Right lobe of liver (tissue), 6 donors: ENCODE measurements at regions not wholly inside any gene's neighbourhood (a gene's known extent, or its start where the extent isn't known, plus 50 kb on each side); places are given as distances from the start of the nearest gene placed in this dataset.
A peak's percentile ranks its signal among the peaks of the same experiment; 100 is the strongest.

Experiments
- ATAC-seq, 4 donors: fragments of 200-7000 bp; cut with Tn5 transposase; one replicate each; pipeline ENCODE4 v1.9.1; 2020; ENCODE audit warnings: mild to moderate bottlenecking in 4 of 4, moderate library complexity in 4 of 4
- DNase-seq, 3 donors: peaks; one replicate each; pipeline ENCODE4 v3.0.0-alpha.2; 2020
- H3K27ac ChIP-seq, 3 donors: fragments of 200-600 bp; one replicate each; pipeline ENCODE4 v1.8.0; 2022
- H3K27me3 ChIP-seq, 2 donors: fragments of 200-600 bp; one replicate each; pipeline ENCODE4 v1.8.0; 2022
- H3K36me3 ChIP-seq, 4 donors: fragments of 200-600 bp; sonication (generic) in 1 of 4; one replicate each; pipeline versions ENCODE4 v1.5.1 to v1.8.0; 2017 to 2022; ENCODE audit warnings: control low read depth in 1 of 4
- H3K4me1 ChIP-seq, 4 donors: fragments of 200-600 bp; sonication (generic) in 1 of 4; one replicate each; pipeline versions ENCODE4 v1.5.1 to v1.8.0; 2017 to 2022; ENCODE audit warnings: control low read depth in 1 of 4
- H3K4me3 ChIP-seq, 3 donors: fragments of 200-600 bp; one replicate each; pipeline ENCODE4 v1.8.0; 2022
- H3K9me3 ChIP-seq, 4 donors: fragments of 200-600 bp; sonication (generic) in 1 of 4; one replicate each; pipeline versions ENCODE4 v1.5.1 to v1.8.0; 2017 to 2022; ENCODE audit warnings: control low read depth in 1 of 4
- CTCF ChIP-seq, 4 donors: fragments of 200-600 bp in 3 of 4; fragments of 450-650 bp in 1 of 4; IDR thresholded peaks; one replicate each; pipeline versions ENCODE4 v1.5.1 to v1.8.0; 2016 to 2022; ENCODE audit warnings: antibody characterized with exemption in 4 of 4, mild to moderate bottlenecking in 2 of 4
- POLR2A ChIP-seq: fragments of 450-650 bp; IDR thresholded peaks from one replicate; pipeline ENCODE4 v1.6.1; 2017; ENCODE audit warnings: antibody characterized with exemption, mild to moderate bottlenecking
- WGBS: methylation state at CpG from one replicate; pipeline ENCODE4 v1.1.6; 2018; ENCODE audit warnings: low coverage, low lambda C conversion rate; ENCODE audit not compliant: insufficient coverage; ENCODE audit errors: missing lambda C conversion rate; 5-methylcytosine and 5-hydroxymethylcytosine counted together
- intact Hi-C, 2 donors: fragments of 100-400 bp; cut with DNase I; formaldehyde crosslinking; loops; one replicate each; pipeline versions ENCODE4 v1.11.2 to v1.14.1; 2022
- donor health status: DM: no; HTN: yes; CAD: no.
- donor health status: DM: no; HTN: no; CAD: no.
- donor health status: DM: no; HTN: no; CAD: no.
- donor health status: DM: no; HTN: yes; CAD: no.
- donor health status: DM: no; HTN: yes; CAD: no.

- no peak for ATAC-seq
- WGBS, result 39% methylated on average over 2 of the region's 2 CpGs
Measured at GRCh38 chr12:85413266-85413665, 133.2 kb downstream of the ALX1 start.

GRCh38 chr12:85422762-85423161 lies 142.7 kb downstream of the ALX1 start:
- TF ChIP-seq CTCF (IDR thresholded peaks at IDR 0.05) (no peak), POLR2A (no peak)
- Histone ChIP-seq H3K9me3 (no peaks in the 10 kb centered on the region), H3K36me3 (no peaks in the 10 kb centered on the region), H3K4me1 (no peaks in the 10 kb centered on the region), H3K4me3 (no peak overlapping the region), H3K27me3 (no peaks in the 10 kb centered on the region), H3K27ac (no peak overlapping the region)
- ATAC-seq (no peak), DNase-seq (no peak)
- 23% methylated on average over 3 of the region's 3 CpGs for WGBS
- intact Hi-C loops, result no loop called here

More at GRCh38 chr12:85413266-85413665, 133.2 kb downstream of the ALX1 start:
- Histone ChIP-seq H3K9me3 (no peaks in the 10 kb centered on the region), H3K27me3 (no peaks in the 10 kb centered on the region), H3K4me1 (no peaks in the 10 kb centered on the region), H3K4me3 (no peak overlapping the region), H3K27ac (no peak overlapping the region), H3K36me3 (no peaks in the 10 kb centered on the region)
- no peak for TF ChIP-seq POLR2A
- no peak for TF ChIP-seq CTCF (IDR thresholded peaks at IDR 0.05)
- DNase-seq, result no peak
- intact Hi-C loops, result no loop called here

- no peak overlapping the region for H3K4me3 ChIP-seq
- H3K9me3 ChIP-seq, result no peaks in the 10 kb centered on the region
- TF ChIP-seq POLR2A (no peak), CTCF (IDR thresholded peaks at IDR 0.05) (no peak)
- 77% methylated on average over 3 of the region's 3 CpGs for WGBS
- H3K4me1 ChIP-seq, result no peaks in the 10 kb centered on the region
- DNase-seq (no peak), ATAC-seq (no peak)
- intact Hi-C loops, result no loop called here
- no peaks in the 10 kb centered on the region for H3K36me3 ChIP-seq
- H3K27me3 ChIP-seq, result no peaks in the 10 kb centered on the region
- no peak overlapping the region for H3K27ac ChIP-seq
Measured at GRCh38 chr12:85423947-85424346, 143.9 kb downstream of the ALX1 start.

GRCh38 chr12:85424581-85425348 lies 144.7 kb downstream of the ALX1 start:
- Histone ChIP-seq H3K27me3 (no peaks in the 10 kb centered on the region), H3K27ac (no peak overlapping the region), H3K4me3 (no peak overlapping the region), H3K36me3 (no peaks in the 10 kb centered on the region), H3K9me3 (no peaks in the 10 kb centered on the region), H3K4me1 (no peaks in the 10 kb centered on the region)
- intact Hi-C loops, result no loop called here
- TF ChIP-seq POLR2A (no peak), CTCF (IDR thresholded peaks at IDR 0.05) (peak; percentile 30 to 49 (median 36))
- WGBS, result 42% methylated on average over 10 of the region's 10 CpGs
- peak in 2 of 4 donors; percentile 23 to 38 for ATAC-seq
- peak in 1 of 3 donors; percentile 28 for DNase-seq
